GM12878 (cell line): ENCODE measurements at regions not wholly inside any gene's neighbourhood (a gene's known extent, or its start where the extent isn't known, plus 50 kb on each side); places are given as distances from the start of the nearest gene placed in this dataset.

Experiments used
- CTCF ChIP-seq, 3 experiments: IDR thresholded peaks in 2 of 3; conservative IDR thresholded peaks in 1 of 3; 2 replicates each; pipeline ENCODE4 v1.5.1; 2011; ENCODE audit warnings: low read depth in 3 of 3, low read length in 3 of 3, mild to moderate bottlenecking in 3 of 3, control low read depth in 2 of 3, moderate library complexity in 2 of 3, inconsistent platforms in 1 of 3, mixed read lengths in 1 of 3; ENCODE audit not compliant: control insufficient read depth in 2 of 3, insufficient read depth in 1 of 3; ENCODE audit errors: extremely low read depth in 1 of 3
- NRF1 ChIP-seq: conservative IDR thresholded peaks from 2 replicates; pipeline ENCODE4 v1.6.1; 2011; ENCODE audit warnings: mild to moderate bottlenecking, low read depth, low read length, improper control_type of control experiment
- YBX1 ChIP-seq: fragments of 450-650 bp; IDR thresholded peaks from 2 replicates; pipeline ENCODE4 v1.6.1; 2016; ENCODE audit warnings: antibody characterized with exemption

GRCh38 chr1:95753382-95754016, 519.5 kb downstream of the RWDD3 start:
- TF ChIP-seq YBX1 (no peak), NRF1 (no peak), CTCF (IDR thresholded peaks at IDR 0.05 in 2 of 3, conservative IDR thresholded peaks at IDR 0.05 in 1 of 3; ENCODE audit: control insufficient read depth in 2 of 3, extremely low read depth in 1 of 3, insufficient read depth in 1 of 3, low read depth in 3 of 3, low read length in 3 of 3) (no peak)
